Hepatocyte (in vitro differentiated cells): ENCODE measurements at regions not wholly inside any gene's neighbourhood (a gene's known extent, or its start where the extent isn't known, plus 50 kb on each side); places are given as distances from the start of the nearest gene placed in this dataset.

Source experiments
- EZH2 ChIP-seq: fragments of 200-600 bp; sonication (generic); IDR thresholded peaks from 2 replicates; pipeline ENCODE4 v1.6.1; 2016; ENCODE audit warnings: antibody characterized with exemption, mild to moderate bottlenecking, borderline replicate concordance
- EZH2phosphoT487 ChIP-seq: fragments of 200-600 bp; sonication (generic); IDR thresholded peaks from one replicate; pipeline ENCODE4 v1.6.1; 2018; ENCODE audit warnings: antibody characterized with exemption, mild to moderate bottlenecking, low read depth, moderate library complexity; ENCODE audit not compliant: unreplicated experiment, severe bottlenecking

DNA sequence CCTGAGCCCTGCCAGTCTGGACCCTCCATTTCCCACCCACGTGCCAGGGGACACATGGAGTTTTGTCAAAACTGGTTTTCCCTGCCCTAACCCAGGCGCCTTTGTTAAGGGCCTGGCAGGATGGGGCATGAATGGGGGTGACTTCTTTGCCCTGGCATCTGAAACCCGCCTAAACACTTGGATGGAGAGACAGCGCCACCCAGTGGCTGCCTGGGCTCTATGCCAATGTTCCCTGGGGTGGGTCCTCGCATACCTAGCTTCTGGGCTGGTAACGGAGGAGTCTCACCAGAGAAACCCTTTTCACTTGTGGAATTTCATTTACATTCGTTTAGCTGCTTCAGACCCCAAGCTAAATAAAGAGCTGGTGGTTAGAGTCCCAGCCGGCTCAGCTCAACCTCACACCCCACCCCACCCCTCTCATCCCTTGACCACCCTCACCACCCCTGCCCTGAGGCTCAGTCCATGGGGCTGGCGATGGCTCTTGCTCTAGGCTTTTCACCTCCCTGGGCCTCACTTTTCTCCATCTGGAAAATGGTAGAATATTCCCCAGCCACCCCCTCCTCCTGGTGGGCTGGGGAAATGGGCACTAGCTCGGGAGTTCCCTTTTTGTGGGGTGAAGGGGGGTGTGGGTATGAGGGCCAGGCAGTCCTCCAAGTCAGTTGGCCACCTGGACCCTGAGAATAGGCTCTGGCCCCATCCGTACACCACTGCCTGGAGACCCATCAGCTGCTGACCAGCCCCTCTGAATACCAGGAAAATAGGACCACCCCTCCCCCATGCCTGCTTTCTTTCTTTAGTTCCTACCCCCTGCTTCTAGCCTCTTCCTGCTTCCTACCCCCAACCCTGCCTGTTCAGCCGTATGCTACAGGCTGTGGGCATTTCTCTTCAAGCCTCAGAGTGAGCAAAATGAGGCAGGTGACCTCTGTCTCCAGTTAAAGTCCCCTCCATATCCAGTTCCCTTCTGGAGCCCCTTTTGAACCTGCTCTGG is 57.1 kb upstream of the PJA1 start:
- TF ChIP-seq EZH2phosphoT487 = no peak
- TF ChIP-seq EZH2 = no peak
